HL-60 (cell line): ENCODE measurements at regions not wholly inside any gene's neighbourhood (a gene's known extent, or its start where the extent isn't known, plus 50 kb on each side); places are given as distances from the start of the nearest gene placed in this dataset.

Source experiments
- CTCF ChIP-seq: IDR thresholded peaks from one replicate; pipeline ENCODE4 v1.5.1; 2011; ENCODE audit warnings: low read length, control low read depth, inconsistent platforms; ENCODE audit not compliant: insufficient read depth
- GABPA ChIP-seq: IDR thresholded peaks from 2 replicates; pipeline ENCODE4 v1.6.1; 2012; ENCODE audit warnings: low read depth
- POLR2AphosphoS5 ChIP-seq: IDR thresholded peaks from 2 replicates; pipeline ENCODE4 v1.6.1; 2012; ENCODE audit warnings: low read depth

- no peak for TF ChIP-seq POLR2AphosphoS5
- TF ChIP-seq CTCF, result no peak
- TF ChIP-seq GABPA, result no peak
Observed at GRCh38 chr2:116732322-116732721, 1082.2 kb upstream of the DDX18 start.
